ENCODE measurements at regions not wholly inside any gene's neighbourhood (a gene's known extent, or its start where the extent isn't known, plus 50 kb on each side); places are given as distances from the start of the nearest gene placed in this dataset.

- TF ChIP-seq EZH2 (IDR thresholded peaks at IDR 0.05; ENCODE audit: insufficient read depth, low read length) (no peak), CTCF (IDR thresholded peaks at IDR 0.05; ENCODE audit: insufficient read depth, low read depth, low read length) (no peak)
These were observed 71.9 kb upstream of the RANBP3L start for GRCh38 chr5:36373527-36374086.
